SHP77 (cell line): ENCODE measurements at regions not wholly inside any gene's neighbourhood (a gene's known extent, or its start where the extent isn't known, plus 50 kb on each side); places are given as distances from the start of the nearest gene placed in this dataset.

ENCODE experiments used
- DNase-seq, 2 experiments: peaks; one replicate each; lab custom pipeline; 2025; lab: John Stamatoyannopoulos, UW

DNA sequence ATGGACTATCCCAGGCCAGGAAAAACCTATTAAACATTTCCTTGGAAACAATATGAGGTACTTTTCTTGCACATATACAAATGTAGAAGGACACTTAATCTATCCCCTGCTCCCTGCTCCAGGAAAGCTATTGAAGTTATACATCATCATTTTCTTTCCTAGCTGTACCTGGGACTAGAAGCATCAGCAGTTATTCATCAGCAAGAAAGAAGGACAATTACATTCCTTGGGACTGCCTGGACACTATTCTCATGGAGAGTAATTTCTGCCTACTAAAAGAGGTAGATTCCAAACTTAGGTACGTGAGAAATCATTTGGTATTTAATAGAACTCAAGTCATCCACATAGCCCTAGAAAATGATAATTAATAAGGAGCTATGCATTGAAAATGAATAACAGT is 51.0 kb upstream of the PICALM start:
- DNase-seq = no peak

DNA sequence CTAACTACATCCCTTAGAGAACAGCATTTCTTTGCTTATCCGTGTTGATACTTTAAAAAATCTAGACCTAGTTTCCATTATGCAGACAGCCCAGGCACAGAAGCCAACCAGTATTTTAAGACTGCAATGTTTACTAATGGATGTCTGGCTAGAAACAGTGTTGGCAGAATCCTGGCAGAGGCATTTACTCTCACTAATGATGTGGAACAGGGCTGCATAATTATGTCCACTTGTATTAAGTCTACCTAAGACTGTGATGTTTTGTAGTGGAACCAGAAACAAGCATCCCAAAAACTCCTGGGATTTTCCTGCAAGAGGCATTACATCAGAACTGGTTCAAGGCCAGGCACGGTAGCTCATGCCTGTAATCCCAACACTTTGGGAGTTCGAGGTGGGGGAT is 50.2 kb upstream of the PICALM start:
- no peak for DNase-seq
